ENCODE measurements at regions not wholly inside any gene's neighbourhood (a gene's known extent, or its start where the extent isn't known, plus 50 kb on each side); places are given as distances from the start of the nearest gene placed in this dataset.

GRCh38 chr2:23322567-23323197, 62.3 kb upstream of the KLHL29 start:
- no peaks in the 10 kb centered on the region for H3K4me1 Mint-ChIP-seq (ENCODE audit: low read depth, unreplicated experiment)
- no TSS peak for BruUV-seq (replicated peaks)
- no peak for DNase-seq
- no peaks in the 10 kb centered on the region for H3K36me3 Mint-ChIP-seq (ENCODE audit: insufficient read depth, unreplicated experiment)
- Histone ChIP-seq H3K4me1 (no peaks in the 10 kb centered on the region), H3K27me3 (replicated peaks; ENCODE audit: control insufficient read depth, insufficient read depth, low read length) (no peaks in the 10 kb centered on the region), H3K9me3 (no peaks in the 10 kb centered on the region), H3K4me3 (ENCODE audit: low read depth, low read length) (no peak overlapping the region), H3K36me3 (ENCODE audit: control insufficient read depth, insufficient read depth, low read length) (no peaks in the 10 kb centered on the region)
- POLR2A ChIA-PET, result no interaction called here
- H3K27me3 Mint-ChIP-seq (ENCODE audit: insufficient read depth, unreplicated experiment), result peaks cover 20% of the 10 kb centered on the region
- no peak for TF ChIP-seq CTCF (IDR thresholded peaks at IDR 0.05; ENCODE audit: insufficient read depth in 1 of 2, low read depth in 1 of 2, low read length in 1 of 2, severe bottlenecking in 1 of 2, unreplicated experiment in 1 of 2)
- H3K27ac Mint-ChIP-seq (ENCODE audit: unreplicated experiment), result no peak overlapping the region
- intact Hi-C loops (cut with micrococcal nuclease; ENCODE audit: unreplicated experiment), result no loop called here
- no peaks in the 10 kb centered on the region for H3K9me3 Mint-ChIP-seq (ENCODE audit: unreplicated experiment)
- CTCF ChIA-PET, result no interaction called here
- H3K4me3 Mint-ChIP-seq (ENCODE audit: unreplicated experiment), result no peak overlapping the region

- POLR2A ChIA-PET, result no interaction called here
- Histone ChIP-seq H3K4me3 (ENCODE audit: low read depth, low read length) (no peak overlapping the region), H3K36me3 (ENCODE audit: control insufficient read depth, insufficient read depth, low read length) (no peaks in the 10 kb centered on the region), H3K27me3 (replicated peaks; ENCODE audit: control insufficient read depth, insufficient read depth, low read length) (no peaks in the 10 kb centered on the region), H3K4me1 (no peaks in the 10 kb centered on the region), H3K9me3 (no peaks in the 10 kb centered on the region)
- intact Hi-C loops (cut with micrococcal nuclease; ENCODE audit: unreplicated experiment), result no loop called here
- no TSS peak for BruUV-seq (replicated peaks)
- Mint-ChIP-seq H3K4me1 (ENCODE audit: low read depth, unreplicated experiment) (no peaks in the 10 kb centered on the region), H3K27ac (ENCODE audit: unreplicated experiment) (no peak overlapping the region), H3K4me3 (ENCODE audit: unreplicated experiment) (no peak overlapping the region), H3K27me3 (ENCODE audit: insufficient read depth, unreplicated experiment) (peaks cover 20% of the 10 kb centered on the region), H3K36me3 (ENCODE audit: insufficient read depth, unreplicated experiment) (no peaks in the 10 kb centered on the region), H3K9me3 (ENCODE audit: unreplicated experiment) (no peaks in the 10 kb centered on the region)
- DNase-seq, result no peak
- no peak for TF ChIP-seq CTCF (IDR thresholded peaks at IDR 0.05; ENCODE audit: insufficient read depth in 1 of 2, low read depth in 1 of 2, low read length in 1 of 2, severe bottlenecking in 1 of 2, unreplicated experiment in 1 of 2)
- CTCF ChIA-PET, result no interaction called here
These were observed 61.6 kb upstream of the KLHL29 start for GRCh38 chr2:23323198-23323916.

GRCh38 chr2:23323917-23324680, 60.9 kb upstream of the KLHL29 start:
- H3K36me3 Mint-ChIP-seq (ENCODE audit: insufficient read depth, unreplicated experiment), result no peaks in the 10 kb centered on the region
- H3K4me1 Mint-ChIP-seq (ENCODE audit: low read depth, unreplicated experiment), result no peaks in the 10 kb centered on the region
- H3K9me3 Mint-ChIP-seq (ENCODE audit: unreplicated experiment), result no peaks in the 10 kb centered on the region

More at GRCh38 chr2:23323917-23324680, 60.9 kb upstream of the KLHL29 start:
- Histone ChIP-seq H3K36me3 (ENCODE audit: control insufficient read depth, insufficient read depth, low read length) (no peaks in the 10 kb centered on the region), H3K27me3 (replicated peaks; ENCODE audit: control insufficient read depth, insufficient read depth, low read length) (no peaks in the 10 kb centered on the region), H3K9me3 (no peaks in the 10 kb centered on the region), H3K4me1 (no peaks in the 10 kb centered on the region), H3K4me3 (ENCODE audit: low read depth, low read length) (no peak overlapping the region)
- Mint-ChIP-seq H3K4me3 (ENCODE audit: unreplicated experiment) (no peak overlapping the region), H3K27ac (ENCODE audit: unreplicated experiment) (no peak overlapping the region), H3K27me3 (ENCODE audit: insufficient read depth, unreplicated experiment) (peaks cover 18% of the 10 kb centered on the region)
- POLR2A ChIA-PET, result no interaction called here
- no TSS peak for BruUV-seq (replicated peaks)
- no peak for TF ChIP-seq CTCF (IDR thresholded peaks at IDR 0.05; ENCODE audit: insufficient read depth in 1 of 2, low read depth in 1 of 2, low read length in 1 of 2, severe bottlenecking in 1 of 2, unreplicated experiment in 1 of 2)
- DNase-seq, result no peak
- intact Hi-C loops (cut with micrococcal nuclease; ENCODE audit: unreplicated experiment), result no loop called here
- CTCF ChIA-PET, result no interaction called here

All from Caco-2 (cell line).